GDM1 (cell line): ENCODE measurements at regions not wholly inside any gene's neighbourhood (a gene's known extent, or its start where the extent isn't known, plus 50 kb on each side); places are given as distances from the start of the nearest gene placed in this dataset.

Source experiments
- DNase-seq: peaks from one replicate; lab custom pipeline; 2025; lab: John Stamatoyannopoulos, UW

- no peak for DNase-seq
Observed at GRCh38 chr16:76612497-76612896, 335.3 kb downstream of the CNTNAP4 start.

- DNase-seq = no peak
Observed at GRCh38 chr16:76614269-76614668, 337.1 kb downstream of the CNTNAP4 start.

GRCh38 chr16:76622876-76623275, 345.7 kb downstream of the CNTNAP4 start:
- no peak for DNase-seq

GRCh38 chr16:76634847-76635697, 357.9 kb downstream of the CNTNAP4 start:
- DNase-seq = no peak

- no peak for DNase-seq
Observed at GRCh38 chr16:76639685-76640289, 362.6 kb downstream of the CNTNAP4 start.

- no peak for DNase-seq
Observed at GRCh38 chr16:76650582-76650981, 373.4 kb downstream of the CNTNAP4 start.

- no peak for DNase-seq
Observed at GRCh38 chr16:76653390-76654026, 376.3 kb downstream of the CNTNAP4 start.

GRCh38 chr16:76654088-76654820, 377.1 kb downstream of the CNTNAP4 start:
- no peak for DNase-seq

GRCh38 chr16:76656994-76657393, 379.8 kb downstream of the CNTNAP4 start:
- no peak for DNase-seq

GRCh38 chr16:76661691-76662235, 384.6 kb downstream of the CNTNAP4 start:
- no peak for DNase-seq

- no peak for DNase-seq
Observed at GRCh38 chr16:76665571-76666275, 388.5 kb downstream of the CNTNAP4 start.

GRCh38 chr16:76668207-76668725, 391.1 kb downstream of the CNTNAP4 start:
- DNase-seq = no peak

- DNase-seq = no peak
Observed at GRCh38 chr16:76669288-76669687, 392.1 kb downstream of the CNTNAP4 start.

- DNase-seq = no peak
Observed at GRCh38 chr16:76670125-76670857, 393.1 kb downstream of the CNTNAP4 start.

GRCh38 chr16:76676356-76676755, 399.2 kb downstream of the CNTNAP4 start:
- no peak for DNase-seq

- DNase-seq = no peak
Observed at GRCh38 chr16:76681296-76681695, 404.1 kb downstream of the CNTNAP4 start.

GRCh38 chr16:76683051-76683450, 405.9 kb downstream of the CNTNAP4 start:
- no peak for DNase-seq

GRCh38 chr16:76696876-76697275, 419.7 kb downstream of the CNTNAP4 start:
- DNase-seq = no peak

- DNase-seq = no peak
Observed at GRCh38 chr16:76705892-76706291, 428.7 kb downstream of the CNTNAP4 start.

- DNase-seq = no peak
Observed at GRCh38 chr16:76713191-76713590, 436.0 kb downstream of the CNTNAP4 start.
